MM.1S (cell line): ENCODE measurements at regions not wholly inside any gene's neighbourhood (a gene's known extent, or its start where the extent isn't known, plus 50 kb on each side); places are given as distances from the start of the nearest gene placed in this dataset.

Source experiments
- EZH2phosphoT487 ChIP-seq: fragments of 300-600 bp; sonication (generic); IDR thresholded peaks from 2 replicates; pipeline ENCODE4 v1.6.1; 2018; ENCODE audit warnings: antibody characterized with exemption, low read length
- TF ChIP-seq, protein P1 (sequence below): fragments of 300-600 bp; sonication (generic); IDR thresholded peaks from 2 replicates; pipeline ENCODE4 v1.5.1; 2016; ENCODE audit warnings: antibody characterized with exemption, low read length, mixed read lengths

DNA sequence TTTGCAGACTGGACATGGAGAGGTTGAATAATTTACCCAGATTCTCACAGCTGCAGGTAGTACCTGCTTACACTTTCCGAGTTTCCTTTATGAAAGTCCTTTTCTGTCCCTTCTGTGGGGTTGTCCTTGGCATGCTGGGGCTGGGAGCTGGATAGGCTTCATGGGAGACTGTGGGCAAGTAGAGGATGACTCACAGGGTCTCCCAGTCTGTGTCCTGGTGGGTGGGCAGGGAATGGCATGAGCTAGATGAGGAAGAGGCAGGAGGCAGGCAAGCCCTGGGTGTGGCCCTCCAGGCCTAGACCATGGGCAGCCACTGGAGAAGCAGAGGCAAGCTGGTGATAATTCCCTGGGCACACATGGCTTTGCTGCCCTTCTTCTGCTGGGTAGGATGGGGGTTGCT, 80.6 kb downstream of the NAV1 start:
- TF ChIP-seq, protein P1, sequence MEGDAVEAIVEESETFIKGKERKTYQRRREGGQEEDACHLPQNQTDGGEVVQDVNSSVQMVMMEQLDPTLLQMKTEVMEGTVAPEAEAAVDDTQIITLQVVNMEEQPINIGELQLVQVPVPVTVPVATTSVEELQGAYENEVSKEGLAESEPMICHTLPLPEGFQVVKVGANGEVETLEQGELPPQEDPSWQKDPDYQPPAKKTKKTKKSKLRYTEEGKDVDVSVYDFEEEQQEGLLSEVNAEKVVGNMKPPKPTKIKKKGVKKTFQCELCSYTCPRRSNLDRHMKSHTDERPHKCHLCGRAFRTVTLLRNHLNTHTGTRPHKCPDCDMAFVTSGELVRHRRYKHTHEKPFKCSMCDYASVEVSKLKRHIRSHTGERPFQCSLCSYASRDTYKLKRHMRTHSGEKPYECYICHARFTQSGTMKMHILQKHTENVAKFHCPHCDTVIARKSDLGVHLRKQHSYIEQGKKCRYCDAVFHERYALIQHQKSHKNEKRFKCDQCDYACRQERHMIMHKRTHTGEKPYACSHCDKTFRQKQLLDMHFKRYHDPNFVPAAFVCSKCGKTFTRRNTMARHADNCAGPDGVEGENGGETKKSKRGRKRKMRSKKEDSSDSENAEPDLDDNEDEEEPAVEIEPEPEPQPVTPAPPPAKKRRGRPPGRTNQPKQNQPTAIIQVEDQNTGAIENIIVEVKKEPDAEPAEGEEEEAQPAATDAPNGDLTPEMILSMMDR, result no peak
- no peak for TF ChIP-seq EZH2phosphoT487
